Progenitor cell of endocrine pancreas (in vitro differentiated cells): ENCODE measurements at regions not wholly inside any gene's neighbourhood (a gene's known extent, or its start where the extent isn't known, plus 50 kb on each side); places are given as distances from the start of the nearest gene placed in this dataset.

Experiments used
- DNase-seq: peaks from one replicate; pipeline ENCODE4 v3.0.0; 2021; ENCODE audit warnings: low spot score; ENCODE audit not compliant: unreplicated experiment
- H3K27ac Mint-ChIP-seq: 2 replicates; pipeline ENCODE4 v1.8.0; 2021; ENCODE audit warnings: mild to moderate bottlenecking, moderate library complexity, mixed read lengths
- H3K27me3 Mint-ChIP-seq: 2 replicates; pipeline ENCODE4 v1.8.0; 2021; ENCODE audit warnings: mixed read lengths
- H3K36me3 Mint-ChIP-seq: 2 replicates; pipeline ENCODE4 v1.8.0; 2022; ENCODE audit warnings: mixed read lengths; ENCODE audit not compliant: insufficient read depth
- H3K4me1 Mint-ChIP-seq: 2 replicates; pipeline ENCODE4 v1.8.0; 2021; ENCODE audit warnings: low read depth, mixed read lengths
- H3K4me3 Mint-ChIP-seq: 2 replicates; pipeline ENCODE4 v1.8.0; 2021; ENCODE audit warnings: low read depth, mild to moderate bottlenecking, moderate library complexity, mixed read lengths
- H3K9me3 Mint-ChIP-seq: 2 replicates; pipeline ENCODE4 v1.8.0; 2021; ENCODE audit warnings: low read depth, mixed read lengths
- TF ChIP-seq, protein P1 (sequence below): fragments of 200-600 bp; sonication (generic); IDR thresholded peaks from one replicate; pipeline ENCODE4 v1.5.0; 2021; ENCODE audit warnings: antibody characterized with exemption, mild to moderate bottlenecking; ENCODE audit not compliant: unreplicated experiment

DNA sequence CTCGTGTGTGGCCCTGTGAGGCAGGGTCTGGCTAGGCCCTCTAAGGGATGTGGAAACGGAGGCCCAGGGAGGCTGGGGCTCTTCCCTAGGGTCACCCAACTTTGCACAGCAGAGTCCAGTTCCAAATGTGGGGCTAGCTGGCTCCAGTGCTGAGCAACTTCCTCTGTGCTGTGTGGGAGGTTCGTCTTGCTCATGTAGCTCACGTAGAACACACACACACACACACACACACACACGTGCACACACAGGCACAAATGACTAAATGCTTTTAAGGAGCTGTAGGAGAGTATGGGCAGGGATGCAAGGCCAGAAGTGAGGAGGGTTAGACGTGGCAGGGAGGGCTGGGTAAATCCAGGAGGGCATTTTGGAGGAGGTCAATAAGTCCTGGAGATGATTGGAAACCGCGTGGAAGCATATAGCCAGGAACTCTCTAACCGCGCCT lies 213.8 kb downstream of the RPLP1 start:
- DNase-seq = no peak
- Mint-ChIP-seq H3K36me3 (no peaks in the 10 kb centered on the region), H3K9me3 (no peaks in the 10 kb centered on the region), H3K4me1 (peaks cover 4% of the 10 kb centered on the region), H3K4me3 (no peak overlapping the region), H3K27me3 (peaks cover 62% of the 10 kb centered on the region), H3K27ac (no peak overlapping the region)
- TF ChIP-seq, protein P1, sequence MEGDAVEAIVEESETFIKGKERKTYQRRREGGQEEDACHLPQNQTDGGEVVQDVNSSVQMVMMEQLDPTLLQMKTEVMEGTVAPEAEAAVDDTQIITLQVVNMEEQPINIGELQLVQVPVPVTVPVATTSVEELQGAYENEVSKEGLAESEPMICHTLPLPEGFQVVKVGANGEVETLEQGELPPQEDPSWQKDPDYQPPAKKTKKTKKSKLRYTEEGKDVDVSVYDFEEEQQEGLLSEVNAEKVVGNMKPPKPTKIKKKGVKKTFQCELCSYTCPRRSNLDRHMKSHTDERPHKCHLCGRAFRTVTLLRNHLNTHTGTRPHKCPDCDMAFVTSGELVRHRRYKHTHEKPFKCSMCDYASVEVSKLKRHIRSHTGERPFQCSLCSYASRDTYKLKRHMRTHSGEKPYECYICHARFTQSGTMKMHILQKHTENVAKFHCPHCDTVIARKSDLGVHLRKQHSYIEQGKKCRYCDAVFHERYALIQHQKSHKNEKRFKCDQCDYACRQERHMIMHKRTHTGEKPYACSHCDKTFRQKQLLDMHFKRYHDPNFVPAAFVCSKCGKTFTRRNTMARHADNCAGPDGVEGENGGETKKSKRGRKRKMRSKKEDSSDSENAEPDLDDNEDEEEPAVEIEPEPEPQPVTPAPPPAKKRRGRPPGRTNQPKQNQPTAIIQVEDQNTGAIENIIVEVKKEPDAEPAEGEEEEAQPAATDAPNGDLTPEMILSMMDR = no peak

DNA sequence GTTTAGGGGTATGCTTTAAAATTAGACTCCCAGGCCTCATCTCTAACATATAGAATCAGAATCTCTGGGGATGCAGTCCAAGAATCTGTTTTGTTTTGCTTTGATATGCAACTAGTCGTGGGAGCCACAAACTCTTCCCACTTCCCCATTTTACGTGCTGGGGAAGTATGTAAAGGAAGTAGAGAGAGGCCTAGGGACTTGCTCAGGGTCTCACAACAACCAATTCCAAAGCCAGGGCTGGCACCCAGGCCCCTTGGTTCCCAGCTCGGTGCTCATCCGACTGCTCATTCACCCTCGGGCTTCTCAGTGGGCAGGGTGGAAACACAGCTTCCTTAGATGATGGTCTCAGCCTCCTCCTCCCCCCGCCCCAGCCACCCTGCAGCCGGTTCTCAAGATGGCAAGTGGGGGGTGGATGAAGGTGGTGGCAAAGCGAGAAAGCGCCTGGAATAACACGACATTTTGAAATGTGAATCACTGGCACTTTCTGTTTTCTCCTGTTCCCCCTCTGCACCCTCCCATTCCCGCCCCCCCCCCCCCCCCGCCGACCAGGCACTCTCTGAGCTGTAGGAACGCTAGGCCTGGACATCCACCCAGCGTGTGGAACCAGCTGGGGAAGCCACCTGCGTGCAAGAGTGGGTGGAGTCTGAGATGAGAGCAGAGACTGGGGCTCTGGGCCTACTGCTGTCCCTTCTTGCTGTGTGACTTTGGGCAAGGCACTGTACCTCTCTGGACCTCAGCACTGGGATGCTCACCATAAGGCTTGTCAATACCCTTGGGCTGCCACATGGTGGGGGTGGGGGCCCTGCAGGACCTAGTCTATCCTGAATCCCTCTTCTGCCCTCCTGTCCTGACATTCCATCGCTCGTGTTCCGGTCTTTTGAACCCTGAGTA lies 214.5 kb downstream of the RPLP1 start:
- Mint-ChIP-seq H3K9me3 (no peaks in the 10 kb centered on the region), H3K27ac (no peak overlapping the region), H3K4me3 (no peak overlapping the region), H3K36me3 (no peaks in the 10 kb centered on the region), H3K27me3 (peaks cover 69% of the 10 kb centered on the region), H3K4me1 (peaks cover 4% of the 10 kb centered on the region)
- DNase-seq = no peak
- TF ChIP-seq, protein P1 = no peak

DNA sequence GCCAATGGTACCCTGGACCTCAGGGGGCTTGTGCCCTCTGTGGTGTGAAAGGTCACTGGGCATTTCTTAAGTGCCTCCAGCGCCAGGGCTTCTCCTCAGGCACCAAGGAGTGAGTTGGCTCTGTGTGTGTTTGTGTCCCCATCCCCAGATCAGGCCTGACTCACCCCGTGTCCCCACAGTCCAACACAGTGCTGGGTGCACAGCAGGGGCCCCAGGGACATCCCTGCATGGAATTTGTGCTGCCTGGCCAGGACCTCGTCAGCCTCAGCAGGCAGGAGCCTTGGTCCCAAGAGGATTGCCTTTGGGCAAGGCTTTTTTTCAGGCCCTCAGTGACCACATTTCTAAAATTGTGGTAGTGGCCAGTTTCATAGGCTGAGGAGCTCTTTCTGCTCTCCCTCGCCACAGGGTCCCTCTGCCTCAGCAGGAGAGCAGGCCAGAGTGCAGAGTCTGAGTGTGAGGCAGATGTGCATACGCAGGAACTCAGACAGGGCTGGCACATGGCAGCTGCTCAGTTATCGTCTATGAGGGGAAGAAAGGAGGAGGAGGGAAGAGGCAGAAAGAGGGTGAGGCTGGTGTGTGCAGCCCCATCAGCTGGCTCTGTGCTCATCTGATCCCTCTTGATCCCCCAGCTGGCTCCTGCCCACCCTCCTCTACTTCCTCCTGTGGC lies 215.6 kb downstream of the RPLP1 start:
- no peaks in the 10 kb centered on the region for H3K36me3 Mint-ChIP-seq
- TF ChIP-seq, protein P1 = no peak
- H3K4me1 Mint-ChIP-seq = peaks cover 4% of the 10 kb centered on the region
- H3K27ac Mint-ChIP-seq = no peak overlapping the region
- no peak overlapping the region for H3K4me3 Mint-ChIP-seq
- H3K27me3 Mint-ChIP-seq = peaks cover 71% of the 10 kb centered on the region
- no peak for DNase-seq
- no peaks in the 10 kb centered on the region for H3K9me3 Mint-ChIP-seq

DNA sequence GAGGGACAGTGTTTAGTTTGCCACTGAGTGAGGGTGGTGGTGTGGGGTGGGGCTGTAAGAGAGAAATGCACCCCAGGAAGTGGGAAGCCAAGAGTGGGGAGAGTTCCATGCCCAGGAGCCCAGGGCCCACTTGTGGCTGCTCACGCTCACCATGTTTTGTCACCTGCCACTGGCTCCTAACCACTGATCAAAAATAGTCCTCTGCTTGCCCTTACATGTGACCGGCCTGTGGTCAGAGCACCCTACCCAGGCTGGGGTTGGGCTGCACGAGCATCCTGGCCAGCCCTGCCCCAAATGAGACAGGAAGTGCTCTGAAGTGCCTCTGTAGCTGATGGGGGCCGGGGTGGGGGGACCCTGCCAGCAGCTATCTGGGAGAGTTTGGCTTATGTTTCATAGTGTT lies 216.3 kb downstream of the RPLP1 start:
- peaks cover 4% of the 10 kb centered on the region for H3K4me1 Mint-ChIP-seq
- TF ChIP-seq, protein P1 = no peak

DNA sequence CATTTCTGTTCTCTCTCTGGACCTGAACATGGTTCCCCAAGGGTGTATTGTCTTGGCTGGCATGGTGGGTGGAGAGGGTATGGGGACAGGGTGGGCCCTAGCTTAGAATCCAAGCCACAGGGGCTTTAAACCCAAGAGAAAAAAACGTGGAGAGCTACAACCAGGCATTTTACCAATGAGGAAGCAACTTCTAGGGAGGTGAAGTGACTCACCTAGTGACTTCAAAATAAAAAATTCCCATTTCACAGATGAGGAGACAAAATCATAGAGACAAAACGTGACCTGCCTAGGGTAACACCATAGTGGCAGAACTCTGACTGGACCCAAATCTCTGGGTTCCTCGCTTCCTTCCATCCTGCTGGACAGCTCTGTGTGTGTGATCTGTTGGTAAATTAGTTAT lies 216.8 kb downstream of the RPLP1 start:
- DNase-seq = no peak
- Mint-ChIP-seq H3K27ac (no peak overlapping the region), H3K9me3 (no peaks in the 10 kb centered on the region), H3K4me1 (peaks cover 4% of the 10 kb centered on the region), H3K36me3 (no peaks in the 10 kb centered on the region), H3K4me3 (no peak overlapping the region), H3K27me3 (peaks cover 70% of the 10 kb centered on the region)
- TF ChIP-seq, protein P1 = no peak

More for the DNA sequence above, 216.3 kb downstream of the RPLP1 start:
- H3K36me3 Mint-ChIP-seq = no peaks in the 10 kb centered on the region
- no peak for DNase-seq
- no peaks in the 10 kb centered on the region for H3K9me3 Mint-ChIP-seq
- peaks cover 68% of the 10 kb centered on the region for H3K27me3 Mint-ChIP-seq
- no peak overlapping the region for H3K27ac Mint-ChIP-seq
- no peak overlapping the region for H3K4me3 Mint-ChIP-seq
